Prostate gland (tissue), 2 donors: ENCODE measurements at regions not wholly inside any gene's neighbourhood (a gene's known extent, or its start where the extent isn't known, plus 50 kb on each side); places are given as distances from the start of the nearest gene placed in this dataset.

ENCODE experiments used
- CTCF ChIP-seq, 4 experiments: fragments of 200-600 bp in 2 of 4; fragments of 450-650 bp in 2 of 4; sonication (generic) in 2 of 4; IDR thresholded peaks; 1 replicate in 3 of 4; 2 replicates in 1 of 4; pipeline ENCODE4 v1.5.1; 2016 to 2019; ENCODE audit warnings: antibody characterized with exemption in 4 of 4, mild to moderate bottlenecking in 2 of 4, moderate library complexity in 2 of 4
- POLR2AphosphoS5 ChIP-seq: sonication (generic); formaldehyde crosslinking; IDR thresholded peaks from one replicate; pipeline ENCODE4 v1.6.1; 2017; ENCODE audit warnings: antibody characterized with exemption

GRCh38 chr6:47162793-47163192 lies 120.7 kb upstream of the ADGRF1 start:
- TF ChIP-seq CTCF (IDR thresholded peaks at IDR 0.05) (no peak), POLR2AphosphoS5 (no peak)
